Panc1 (cell line): ENCODE measurements at regions not wholly inside any gene's neighbourhood (a gene's known extent, or its start where the extent isn't known, plus 50 kb on each side); places are given as distances from the start of the nearest gene placed in this dataset.

ENCODE experiments used
- ATAC-seq: fragments of 200-7000 bp; cut with Tn5 transposase; 2 replicates; pipeline ENCODE4 v1.9.1; 2020; ENCODE audit warnings: mild to moderate bottlenecking, moderate library complexity
- BruUV-seq: library from RNA; stranded (reverse); fragments of 400-500 nt; replicated peaks from 2 replicates; lab custom pipeline; 2021; lab: Mats Ljungman, UMichigan
- CTCF ChIA-PET: fragments of 300-600 bp; sonication (Branson Sonifier 250); formaldehyde crosslinking; loops from one replicate; lab custom pipeline; 2022; ENCODE audit warnings: antibody characterized with exemption; lab: Charles Lee
- POLR2A ChIA-PET: fragments of 300-600 bp; sonication (Branson Sonifier 250); formaldehyde crosslinking; loops from one replicate; lab custom pipeline; 2022; ENCODE audit warnings: antibody characterized with exemption; lab: Charles Lee
- DNase-seq: peaks from one replicate; pipeline ENCODE4 v3.0.0-alpha.2; 2010; ENCODE audit warnings: low read depth, low spot score
- H3K27ac ChIP-seq: 2 replicates; pipeline ENCODE4 v1.5.1; 2011; ENCODE audit warnings: mild to moderate bottlenecking, low read length, inconsistent platforms
- H3K27me3 ChIP-seq: fragments of 200-500 bp; sonication (Bioruptor generic); 2 replicates; pipeline ENCODE4 v1.6.0; 2014; ENCODE audit warnings: low read length, inconsistent platforms; ENCODE audit not compliant: control insufficient read depth, insufficient read depth
- H3K36me3 ChIP-seq: fragments of 200-500 bp; sonication (Bioruptor generic); 2 replicates; pipeline ENCODE4 v1.5.1; 2014; ENCODE audit warnings: inconsistent platforms, mild to moderate bottlenecking, low read length, moderate library complexity; ENCODE audit not compliant: control insufficient read depth, insufficient read depth
- H3K4me1 ChIP-seq: 2 replicates; pipeline ENCODE4 v1.5.1; 2011; ENCODE audit warnings: inconsistent platforms, mild to moderate bottlenecking, low read length, moderate library complexity; ENCODE audit not compliant: control insufficient read depth, insufficient read depth
- H3K4me3 ChIP-seq, 2 experiments: 2 replicates each; pipeline ENCODE4 v1.5.1; 2011 to 2012; ENCODE audit warnings: low read depth in 2 of 2, low read length in 2 of 2, mild to moderate bottlenecking in 2 of 2, inconsistent platforms in 1 of 2, moderate library complexity in 1 of 2
- H3K9me3 ChIP-seq: fragments of 200-500 bp; sonication (Bioruptor generic); 2 replicates; pipeline ENCODE4 v1.5.1; 2014; ENCODE audit warnings: low read depth, mild to moderate bottlenecking, inconsistent platforms, low read length, moderate library complexity; ENCODE audit not compliant: control insufficient read depth, insufficient read depth
- POLR2AphosphoS5 ChIP-seq: IDR thresholded peaks from 2 replicates; pipeline ENCODE4 v1.6.1; 2012; ENCODE audit warnings: mild to moderate bottlenecking, low read depth, low read length, moderate library complexity
- SIN3A ChIP-seq: IDR thresholded peaks from 2 replicates; pipeline ENCODE4 v1.6.1; 2012; ENCODE audit warnings: low read depth, mild to moderate bottlenecking, low read length, moderate library complexity, borderline replicate concordance; ENCODE audit not compliant: insufficient read depth
- TCF7L2 ChIP-seq: IDR thresholded peaks from 2 replicates; pipeline ENCODE4 v1.6.1; 2011; ENCODE audit warnings: mild to moderate bottlenecking, low read depth, low read length, inconsistent platforms
- in situ Hi-C: cut with HindIII; loops from 2 replicates; pipeline ENCODE4 v1.10.0; 2016; ENCODE audit warnings: low sequenced_read_pairs, low pct_unique_long_range_greater_than_20kb
- intact Hi-C: fragments of 100-400 bp; cut with micrococcal nuclease; formaldehyde crosslinking; loops from one replicate; pipeline ENCODE4 v1.10.0; 2022; ENCODE audit not compliant: unreplicated experiment
- TF ChIP-seq, protein P1 (sequence below): fragments of 450-650 bp; IDR thresholded peaks from 2 replicates; pipeline ENCODE4 v1.5.1; 2017; ENCODE audit warnings: mild to moderate bottlenecking
- TF ChIP-seq, protein P2 (sequence below), 2 experiments: IDR thresholded peaks; 2 replicates each; pipeline ENCODE4 v1.6.1; 2011 to 2012; ENCODE audit warnings: low read depth in 2 of 2, control low read depth in 1 of 2, low read length in 1 of 2, mild to moderate bottlenecking in 1 of 2, moderate library complexity in 1 of 2; ENCODE audit not compliant: insufficient read depth in 1 of 2

DNA sequence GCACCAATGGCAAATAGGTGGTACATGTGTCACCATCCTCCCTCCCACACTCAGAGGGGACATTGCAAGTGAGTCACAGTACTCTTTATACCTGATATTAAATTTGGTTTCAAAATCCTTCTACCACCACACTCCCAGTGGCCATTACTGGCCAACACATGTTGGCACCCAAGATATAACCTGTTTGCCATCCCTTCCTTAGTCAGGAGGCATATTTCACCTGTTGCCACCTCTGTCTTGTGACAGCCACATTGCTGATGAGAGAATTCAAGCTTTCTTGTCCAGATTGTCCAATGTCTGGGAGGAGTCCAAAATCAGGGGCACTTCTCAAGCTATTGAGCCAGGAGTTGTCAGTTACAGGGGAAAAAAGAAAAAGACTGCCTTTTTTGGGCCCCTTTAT lies 80.2 kb upstream of the WWC1 start:
- in situ Hi-C loops: no loop called here
- no TSS peak for BruUV-seq
- Histone ChIP-seq H3K9me3 (no peaks in the 10 kb centered on the region), H3K36me3 (no peaks in the 10 kb centered on the region), H3K27ac (no peak overlapping the region), H3K4me3 (no peak overlapping the region), H3K27me3 (no peaks in the 10 kb centered on the region), H3K4me1 (no peaks in the 10 kb centered on the region)
- intact Hi-C loops: no loop called here
- DNase-seq (no peak), ATAC-seq (no peak)
- TF ChIP-seq POLR2AphosphoS5 (no peak), SIN3A (no peak), TCF7L2 (no peak)
- TF ChIP-seq, protein P1, sequence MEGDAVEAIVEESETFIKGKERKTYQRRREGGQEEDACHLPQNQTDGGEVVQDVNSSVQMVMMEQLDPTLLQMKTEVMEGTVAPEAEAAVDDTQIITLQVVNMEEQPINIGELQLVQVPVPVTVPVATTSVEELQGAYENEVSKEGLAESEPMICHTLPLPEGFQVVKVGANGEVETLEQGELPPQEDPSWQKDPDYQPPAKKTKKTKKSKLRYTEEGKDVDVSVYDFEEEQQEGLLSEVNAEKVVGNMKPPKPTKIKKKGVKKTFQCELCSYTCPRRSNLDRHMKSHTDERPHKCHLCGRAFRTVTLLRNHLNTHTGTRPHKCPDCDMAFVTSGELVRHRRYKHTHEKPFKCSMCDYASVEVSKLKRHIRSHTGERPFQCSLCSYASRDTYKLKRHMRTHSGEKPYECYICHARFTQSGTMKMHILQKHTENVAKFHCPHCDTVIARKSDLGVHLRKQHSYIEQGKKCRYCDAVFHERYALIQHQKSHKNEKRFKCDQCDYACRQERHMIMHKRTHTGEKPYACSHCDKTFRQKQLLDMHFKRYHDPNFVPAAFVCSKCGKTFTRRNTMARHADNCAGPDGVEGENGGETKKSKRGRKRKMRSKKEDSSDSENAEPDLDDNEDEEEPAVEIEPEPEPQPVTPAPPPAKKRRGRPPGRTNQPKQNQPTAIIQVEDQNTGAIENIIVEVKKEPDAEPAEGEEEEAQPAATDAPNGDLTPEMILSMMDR: no peak
- TF ChIP-seq, protein P2, sequence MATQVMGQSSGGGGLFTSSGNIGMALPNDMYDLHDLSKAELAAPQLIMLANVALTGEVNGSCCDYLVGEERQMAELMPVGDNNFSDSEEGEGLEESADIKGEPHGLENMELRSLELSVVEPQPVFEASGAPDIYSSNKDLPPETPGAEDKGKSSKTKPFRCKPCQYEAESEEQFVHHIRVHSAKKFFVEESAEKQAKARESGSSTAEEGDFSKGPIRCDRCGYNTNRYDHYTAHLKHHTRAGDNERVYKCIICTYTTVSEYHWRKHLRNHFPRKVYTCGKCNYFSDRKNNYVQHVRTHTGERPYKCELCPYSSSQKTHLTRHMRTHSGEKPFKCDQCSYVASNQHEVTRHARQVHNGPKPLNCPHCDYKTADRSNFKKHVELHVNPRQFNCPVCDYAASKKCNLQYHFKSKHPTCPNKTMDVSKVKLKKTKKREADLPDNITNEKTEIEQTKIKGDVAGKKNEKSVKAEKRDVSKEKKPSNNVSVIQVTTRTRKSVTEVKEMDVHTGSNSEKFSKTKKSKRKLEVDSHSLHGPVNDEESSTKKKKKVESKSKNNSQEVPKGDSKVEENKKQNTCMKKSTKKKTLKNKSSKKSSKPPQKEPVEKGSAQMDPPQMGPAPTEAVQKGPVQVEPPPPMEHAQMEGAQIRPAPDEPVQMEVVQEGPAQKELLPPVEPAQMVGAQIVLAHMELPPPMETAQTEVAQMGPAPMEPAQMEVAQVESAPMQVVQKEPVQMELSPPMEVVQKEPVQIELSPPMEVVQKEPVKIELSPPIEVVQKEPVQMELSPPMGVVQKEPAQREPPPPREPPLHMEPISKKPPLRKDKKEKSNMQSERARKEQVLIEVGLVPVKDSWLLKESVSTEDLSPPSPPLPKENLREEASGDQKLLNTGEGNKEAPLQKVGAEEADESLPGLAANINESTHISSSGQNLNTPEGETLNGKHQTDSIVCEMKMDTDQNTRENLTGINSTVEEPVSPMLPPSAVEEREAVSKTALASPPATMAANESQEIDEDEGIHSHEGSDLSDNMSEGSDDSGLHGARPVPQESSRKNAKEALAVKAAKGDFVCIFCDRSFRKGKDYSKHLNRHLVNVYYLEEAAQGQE (IDR thresholded peaks at IDR 0.05; ENCODE audit: insufficient read depth in 1 of 2, low read depth in 2 of 2, low read length in 1 of 2): no peak
- ChIA-PET POLR2A (no interaction called here), CTCF (no interaction called here)

DNA sequence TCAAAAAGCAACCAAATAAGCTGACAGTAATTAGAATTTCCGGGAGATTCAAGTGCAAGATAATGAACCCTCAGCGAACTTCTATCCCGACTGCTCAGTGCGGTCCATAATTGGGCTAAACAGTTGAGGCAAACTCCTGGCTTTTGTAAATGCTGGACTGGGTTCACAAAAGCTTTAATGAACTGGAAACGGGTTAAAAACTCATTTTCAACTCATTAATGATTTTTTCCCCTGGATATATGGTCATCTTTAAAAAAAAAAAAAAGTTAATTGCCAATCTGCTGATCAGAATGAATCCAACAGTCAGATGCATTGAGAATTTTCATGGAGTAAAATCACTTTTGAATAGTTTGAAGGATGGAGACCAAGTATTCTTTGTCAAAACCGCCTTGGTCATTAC lies 79.5 kb upstream of the WWC1 start:
- in situ Hi-C loops (no loop called here), intact Hi-C loops (no loop called here)
- no peaks in the 10 kb centered on the region for H3K27me3 ChIP-seq
- no peak overlapping the region for H3K4me3 ChIP-seq
- no peaks in the 10 kb centered on the region for H3K4me1 ChIP-seq
- CTCF ChIA-PET: interaction anchor here (0.5 kb wide), 1 partner anchor 14 kb away, joined by 3 read pairs; no protein-coding TSS in a partner anchor
- H3K36me3 ChIP-seq: no peaks in the 10 kb centered on the region
- no peaks in the 10 kb centered on the region for H3K9me3 ChIP-seq
- H3K27ac ChIP-seq: no peak overlapping the region
- ATAC-seq (no peak), DNase-seq (no peak)
- TF ChIP-seq POLR2AphosphoS5: no peak
- no peak for TF ChIP-seq SIN3A
- TF ChIP-seq TCF7L2: no peak
- POLR2A ChIA-PET: no interaction called here
- no TSS peak for BruUV-seq

DNA sequence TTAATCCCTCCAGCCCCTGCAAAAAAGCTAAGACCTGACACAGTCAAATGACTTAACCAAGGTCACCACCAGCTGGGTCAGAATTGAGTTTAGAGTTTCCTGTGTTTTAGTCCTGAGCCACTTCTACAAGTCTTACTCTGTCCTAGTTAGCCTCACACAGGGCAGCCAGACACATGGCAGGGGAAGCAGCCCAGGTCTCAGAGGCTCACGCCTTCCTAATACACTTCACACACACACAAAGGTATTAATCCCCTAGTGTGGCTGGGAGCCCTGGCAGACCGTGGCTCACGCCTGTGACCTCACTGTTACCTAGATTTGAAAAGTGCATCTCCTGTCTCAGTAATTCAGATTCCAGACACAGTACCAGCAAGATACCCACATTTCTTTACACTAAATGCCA lies 77.4 kb upstream of the WWC1 start:
- H3K4me3 ChIP-seq: no peak overlapping the region
- H3K27ac ChIP-seq: no peak overlapping the region
- BruUV-seq: no TSS peak
- no peaks in the 10 kb centered on the region for H3K4me1 ChIP-seq
- H3K9me3 ChIP-seq: no peaks in the 10 kb centered on the region
- in situ Hi-C loops (no loop called here), intact Hi-C loops (no loop called here)
- CTCF ChIA-PET: no interaction called here
- ATAC-seq (no peak), DNase-seq (no peak)
- POLR2A ChIA-PET: no interaction called here
- no peak for TF ChIP-seq SIN3A
- TF ChIP-seq TCF7L2: no peak
- TF ChIP-seq, protein P1: no peak
- TF ChIP-seq, protein P2 (IDR thresholded peaks at IDR 0.05; ENCODE audit: insufficient read depth in 1 of 2, low read depth in 2 of 2, low read length in 1 of 2): no peak
- H3K27me3 ChIP-seq: no peaks in the 10 kb centered on the region
- no peaks in the 10 kb centered on the region for H3K36me3 ChIP-seq
